ENCODE measurements at regions not wholly inside any gene's neighbourhood (a gene's known extent, or its start where the extent isn't known, plus 50 kb on each side); places are given as distances from the start of the nearest gene placed in this dataset.

GRCh38 chr9:24073007-24073592, 247.1 kb upstream of the ELAVL2 start:
- TF ChIP-seq POLR2A (IDR thresholded peaks at IDR 0.05) (no peak), CTCF (IDR thresholded peaks at IDR 0.05) (no peak)
